ENCODE measurements at regions not wholly inside any gene's neighbourhood (a gene's known extent, or its start where the extent isn't known, plus 50 kb on each side); places are given as distances from the start of the nearest gene placed in this dataset.

DNA sequence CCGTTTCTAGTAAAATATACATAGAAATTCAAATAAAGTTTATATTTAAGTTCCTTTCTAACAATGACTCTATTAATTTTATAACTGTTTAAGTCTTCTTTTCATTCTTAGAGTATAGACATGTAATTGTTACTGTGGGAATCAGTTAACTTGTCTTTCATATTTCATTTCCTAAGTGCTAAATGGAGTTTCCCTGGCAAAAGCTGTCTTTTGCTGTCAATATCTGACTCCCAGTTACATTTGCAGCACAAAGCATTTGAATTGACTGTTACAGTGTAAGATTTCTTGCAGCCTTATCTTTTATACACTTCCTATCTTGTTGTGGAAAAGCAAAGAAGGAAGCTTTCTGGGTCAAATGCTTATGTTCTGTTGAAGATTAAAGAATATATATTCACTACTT lies 1026.3 kb downstream of the CDH9 start:
- Histone ChIP-seq H3K36me3 (no peaks in the 10 kb centered on the region), H3K27me3 (no peaks in the 10 kb centered on the region), H3K4me3 (no peak overlapping the region), H3K9me3 (no peaks in the 10 kb centered on the region), H3K27ac (no peak overlapping the region), H3K4me1 (no peaks in the 10 kb centered on the region)
- ATAC-seq (no peak), FAIRE-seq (no peak), DNase-seq (no peak)
- TF ChIP-seq, protein P1, sequence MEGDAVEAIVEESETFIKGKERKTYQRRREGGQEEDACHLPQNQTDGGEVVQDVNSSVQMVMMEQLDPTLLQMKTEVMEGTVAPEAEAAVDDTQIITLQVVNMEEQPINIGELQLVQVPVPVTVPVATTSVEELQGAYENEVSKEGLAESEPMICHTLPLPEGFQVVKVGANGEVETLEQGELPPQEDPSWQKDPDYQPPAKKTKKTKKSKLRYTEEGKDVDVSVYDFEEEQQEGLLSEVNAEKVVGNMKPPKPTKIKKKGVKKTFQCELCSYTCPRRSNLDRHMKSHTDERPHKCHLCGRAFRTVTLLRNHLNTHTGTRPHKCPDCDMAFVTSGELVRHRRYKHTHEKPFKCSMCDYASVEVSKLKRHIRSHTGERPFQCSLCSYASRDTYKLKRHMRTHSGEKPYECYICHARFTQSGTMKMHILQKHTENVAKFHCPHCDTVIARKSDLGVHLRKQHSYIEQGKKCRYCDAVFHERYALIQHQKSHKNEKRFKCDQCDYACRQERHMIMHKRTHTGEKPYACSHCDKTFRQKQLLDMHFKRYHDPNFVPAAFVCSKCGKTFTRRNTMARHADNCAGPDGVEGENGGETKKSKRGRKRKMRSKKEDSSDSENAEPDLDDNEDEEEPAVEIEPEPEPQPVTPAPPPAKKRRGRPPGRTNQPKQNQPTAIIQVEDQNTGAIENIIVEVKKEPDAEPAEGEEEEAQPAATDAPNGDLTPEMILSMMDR (IDR thresholded peaks at IDR 0.05): no peak
- intact Hi-C loops (cut with DNase I): no loop called here
- WGBS, 2 donors: 38 to 50% methylated on average over 1 of the region's 1 CpG

DNA sequence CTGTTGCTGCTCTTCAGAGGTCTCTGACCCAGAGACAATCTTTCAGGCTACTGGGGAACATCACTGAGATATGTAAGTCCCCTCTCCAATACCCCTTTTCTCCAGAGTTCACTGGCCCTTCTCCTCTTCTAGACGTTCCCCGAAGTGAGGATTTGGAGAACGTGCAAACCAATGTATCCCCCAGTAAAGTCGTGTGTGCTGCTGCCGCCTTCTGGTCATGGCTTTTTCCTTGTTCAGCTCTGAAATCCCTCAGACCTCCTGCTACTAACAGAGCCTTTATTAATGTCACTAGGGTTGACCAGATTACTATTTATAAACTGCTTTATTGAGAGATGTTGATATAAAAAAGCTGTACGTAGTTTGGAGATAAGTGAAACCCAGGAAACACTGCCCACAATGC lies 1028.6 kb downstream of the CDH9 start:
- H3K27me3 ChIP-seq: no peaks in the 10 kb centered on the region
- H3K36me3 ChIP-seq: no peaks in the 10 kb centered on the region
- WGBS, 2 donors: 8 to 12% methylated on average over 6 of the region's 6 CpGs
- TF ChIP-seq, protein P1 (IDR thresholded peaks at IDR 0.05): no peak
- H3K4me1 ChIP-seq: no peaks in the 10 kb centered on the region
- DNase-seq (no peak), FAIRE-seq (no peak), ATAC-seq (no peak)
- H3K4me3 ChIP-seq: no peak overlapping the region
- H3K27ac ChIP-seq: no peak overlapping the region
- no peaks in the 10 kb centered on the region for H3K9me3 ChIP-seq
- intact Hi-C loops (cut with DNase I): no loop called here

DNA sequence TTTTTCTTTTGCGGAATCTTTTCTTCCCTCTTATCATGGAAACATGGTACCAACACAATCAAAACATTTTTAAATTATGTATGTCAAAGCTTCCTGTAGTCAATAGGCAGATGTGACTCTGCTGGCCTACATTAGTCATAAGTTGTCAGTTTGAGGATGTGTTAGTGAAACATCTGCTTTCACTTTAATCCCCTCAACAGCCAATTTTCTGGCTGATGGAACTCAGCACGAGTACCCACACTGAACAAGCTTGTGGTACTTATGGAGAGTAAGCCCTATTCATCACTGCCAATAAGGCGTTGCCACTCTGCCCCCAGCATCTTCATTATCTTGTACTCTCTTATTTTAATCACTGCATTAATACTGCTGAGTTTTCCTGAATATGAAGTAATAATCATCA lies 1034.4 kb downstream of the CDH9 start:
- no peaks in the 10 kb centered on the region for H3K36me3 ChIP-seq
- 48 to 65% methylated on average over 3 of the region's 3 CpGs for WGBS, 2 donors
- no peak for ATAC-seq
- no peak overlapping the region for H3K4me3 ChIP-seq
- DNase-seq: no peak
- no peaks in the 10 kb centered on the region for H3K4me1 ChIP-seq
- intact Hi-C loops (cut with DNase I): no loop called here
- TF ChIP-seq, protein P1 (IDR thresholded peaks at IDR 0.05): no peak
- no peaks in the 10 kb centered on the region for H3K9me3 ChIP-seq
- H3K27me3 ChIP-seq: no peaks in the 10 kb centered on the region
- no peak for FAIRE-seq
- no peak overlapping the region for H3K27ac ChIP-seq

DNA sequence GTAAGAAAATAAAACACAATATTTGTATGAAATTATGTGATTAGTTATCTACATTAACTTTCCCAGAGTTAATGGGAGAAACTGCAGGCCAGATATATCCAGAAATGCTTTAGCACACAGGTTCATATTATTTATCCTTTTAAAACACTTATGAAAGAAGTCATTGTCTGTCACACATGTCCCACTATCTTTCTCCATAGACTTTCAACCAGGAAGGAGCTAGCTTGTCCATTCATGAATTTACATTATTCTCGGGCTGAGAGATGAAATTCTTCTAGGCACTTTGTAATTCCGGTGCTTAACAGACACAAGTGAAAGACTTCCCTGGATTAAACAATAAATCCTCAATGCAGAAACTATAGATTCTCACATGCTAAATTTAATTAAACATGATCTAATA lies 1043.2 kb downstream of the CDH9 start:
- 41 to 42% methylated on average over 2 of the region's 2 CpGs for WGBS, 2 donors
- DNase-seq: no peak

DNA sequence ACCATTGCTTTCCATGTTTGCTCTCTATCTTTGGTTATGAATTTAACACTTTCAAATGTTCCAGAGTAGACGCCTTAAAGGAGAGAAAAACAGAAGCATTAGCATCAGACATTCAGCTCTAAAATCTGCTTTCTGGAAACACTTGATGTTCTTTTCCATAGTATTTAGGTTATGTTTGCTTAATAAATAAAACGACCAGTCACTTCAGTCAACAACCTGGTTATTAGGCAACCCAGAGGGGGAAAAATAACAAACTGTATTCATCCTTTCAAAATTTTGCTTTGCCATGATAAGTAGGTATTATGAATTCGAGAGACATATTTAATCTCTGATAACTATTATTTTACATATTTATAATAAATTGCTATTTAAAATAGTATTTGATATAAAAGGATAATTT lies 1044.7 kb downstream of the CDH9 start:
- Histone ChIP-seq H3K4me3 (no peak overlapping the region), H3K4me1 (no peaks in the 10 kb centered on the region), H3K36me3 (no peaks in the 10 kb centered on the region), H3K9me3 (no peaks in the 10 kb centered on the region), H3K27ac (no peak overlapping the region), H3K27me3 (no peaks in the 10 kb centered on the region)
- DNase-seq: no peak
- TF ChIP-seq, protein P1 (IDR thresholded peaks at IDR 0.05): no peak
- ATAC-seq: no peak
- intact Hi-C loops (cut with DNase I): no loop called here
- WGBS, 2 donors: 38 to 51% methylated on average over 3 of the region's 3 CpGs
- FAIRE-seq: no peak

More for the DNA sequence above, 1043.2 kb downstream of the CDH9 start:
- Histone ChIP-seq H3K36me3 (no peaks in the 10 kb centered on the region), H3K27ac (no peak overlapping the region), H3K27me3 (no peaks in the 10 kb centered on the region), H3K9me3 (no peaks in the 10 kb centered on the region), H3K4me1 (no peaks in the 10 kb centered on the region), H3K4me3 (no peak overlapping the region)
- FAIRE-seq: no peak
- TF ChIP-seq, protein P1 (IDR thresholded peaks at IDR 0.05): no peak
- intact Hi-C loops (cut with DNase I): no loop called here
- ATAC-seq: no peak

Data from pancreas (tissue), 10 donors.